ENCODE measurements at regions not wholly inside any gene's neighbourhood (a gene's known extent, or its start where the extent isn't known, plus 50 kb on each side); places are given as distances from the start of the nearest gene placed in this dataset.
"Not testable (repeated sequence)": the region's sequence is repeated elsewhere in the genome, so short reads cannot be mapped to it uniquely, and the experiment has no call there.

- POLR2A ChIA-PET (ENCODE audit: low non-redundant PET) = interaction anchor here (0.6 kb wide), 1 partner anchor 428 kb away, joined by 19 read pairs; no protein-coding TSS in a partner anchor
- CTCF ChIA-PET = no interaction called here
Measured at GRCh38 chr19:28595722-28596480, 617.0 kb downstream of the UQCRFS1 start.

GRCh38 chr19:28594737-28595136 lies 618.2 kb downstream of the UQCRFS1 start:
- POLR2A ChIA-PET (ENCODE audit: low non-redundant PET) = no interaction called here
- no peak overlapping the region for H3K27ac ChIP-seq (ENCODE audit: low read depth, low read length, poor library complexity, severe bottlenecking)
- H3K9me3 ChIP-seq (ENCODE audit: low read depth, low read length, poor library complexity, severe bottlenecking) = peaks cover 14% of the 10 kb centered on the region
- CTCF ChIA-PET = no interaction called here
- no TSS peak for BruUV-seq (replicated peaks)
- no peaks in the 10 kb centered on the region for H3K27me3 ChIP-seq (replicated peaks; ENCODE audit: insufficient read depth, low read depth, low read length, poor library complexity)
- H3K4me3 ChIP-seq (ENCODE audit: low read depth, low read length, poor library complexity, severe bottlenecking) = no peak overlapping the region
- H3K36me3 ChIP-seq (ENCODE audit: insufficient read depth, low read length, poor library complexity, severe bottlenecking) = no peaks in the 10 kb centered on the region
- DNase-seq (ENCODE audit: low spot score) = no peak
- intact Hi-C loops (cut with micrococcal nuclease; ENCODE audit: unreplicated experiment) = no loop called here
- H3K4me1 ChIP-seq (ENCODE audit: insufficient read depth, low read length, poor library complexity, severe bottlenecking) = no peaks in the 10 kb centered on the region
- TF ChIP-seq EZH2 (IDR thresholded peaks at IDR 0.05; ENCODE audit: borderline replicate concordance, low read depth, low read length, poor library complexity, severe bottlenecking) = no peak

More at GRCh38 chr19:28595722-28596480, 617.0 kb downstream of the UQCRFS1 start:
- no peak for TF ChIP-seq CTCF (conservative IDR thresholded peaks at IDR 0.05; ENCODE audit: low read depth, low read length)
- TF ChIP-seq EZH2 (IDR thresholded peaks at IDR 0.05; ENCODE audit: borderline replicate concordance, low read depth, low read length, poor library complexity, severe bottlenecking) = no peak
- H3K9me3 ChIP-seq (ENCODE audit: low read depth, low read length, poor library complexity, severe bottlenecking) = peaks cover 18% of the 10 kb centered on the region
- BruUV-seq (replicated peaks) = no TSS peak
- H3K4me3 ChIP-seq (ENCODE audit: low read depth, low read length, poor library complexity, severe bottlenecking) = no peak overlapping the region
- no peaks in the 10 kb centered on the region for H3K36me3 ChIP-seq (ENCODE audit: insufficient read depth, low read length, poor library complexity, severe bottlenecking)
- intact Hi-C loops (cut with micrococcal nuclease; ENCODE audit: unreplicated experiment) = no loop called here
- H3K4me1 ChIP-seq (ENCODE audit: insufficient read depth, low read length, poor library complexity, severe bottlenecking) = no peaks in the 10 kb centered on the region
- H3K27me3 ChIP-seq (replicated peaks; ENCODE audit: insufficient read depth, low read depth, low read length, poor library complexity) = no peaks in the 10 kb centered on the region
- no peak overlapping the region for H3K27ac ChIP-seq (ENCODE audit: low read depth, low read length, poor library complexity, severe bottlenecking)
- no peak for DNase-seq (ENCODE audit: low spot score)

GRCh38 chr19:28589991-28590411 lies 623.0 kb downstream of the UQCRFS1 start:
- DNase-seq (ENCODE audit: low spot score); CTCF ChIA-PET; intact Hi-C loops (cut with micrococcal nuclease; ENCODE audit: unreplicated experiment); H3K27ac ChIP-seq (ENCODE audit: low read depth, low read length, poor library complexity, severe bottlenecking); POLR2A ChIA-PET (ENCODE audit: low non-redundant PET); H3K4me3 ChIP-seq (ENCODE audit: low read depth, low read length, poor library complexity, severe bottlenecking); H3K27me3 ChIP-seq (replicated peaks; ENCODE audit: insufficient read depth, low read depth, low read length, poor library complexity); H3K36me3 ChIP-seq (ENCODE audit: insufficient read depth, low read length, poor library complexity, severe bottlenecking); H3K4me1 ChIP-seq (ENCODE audit: insufficient read depth, low read length, poor library complexity, severe bottlenecking); BruUV-seq (replicated peaks): not testable (repeated sequence)
- peaks cover 28% of the 10 kb centered on the region for H3K9me3 ChIP-seq (ENCODE audit: low read depth, low read length, poor library complexity, severe bottlenecking)

GRCh38 chr19:28586474-28586873 lies 626.5 kb downstream of the UQCRFS1 start:
- H3K27me3 ChIP-seq (replicated peaks; ENCODE audit: insufficient read depth, low read depth, low read length, poor library complexity) = no peaks in the 10 kb centered on the region
- no peaks in the 10 kb centered on the region for H3K4me1 ChIP-seq (ENCODE audit: insufficient read depth, low read length, poor library complexity, severe bottlenecking)
- DNase-seq (ENCODE audit: low spot score) = no peak
- TF ChIP-seq EZH2 (IDR thresholded peaks at IDR 0.05; ENCODE audit: borderline replicate concordance, low read depth, low read length, poor library complexity, severe bottlenecking) (no peak), CTCF (conservative IDR thresholded peaks at IDR 0.05; ENCODE audit: low read depth, low read length) (no peak)
- H3K36me3 ChIP-seq (ENCODE audit: insufficient read depth, low read length, poor library complexity, severe bottlenecking) = no peaks in the 10 kb centered on the region
- CTCF ChIA-PET = no interaction called here
- no peak overlapping the region for H3K27ac ChIP-seq (ENCODE audit: low read depth, low read length, poor library complexity, severe bottlenecking)
- POLR2A ChIA-PET (ENCODE audit: low non-redundant PET) = no interaction called here
- BruUV-seq (replicated peaks) = no TSS peak
- H3K9me3 ChIP-seq (ENCODE audit: low read depth, low read length, poor library complexity, severe bottlenecking) = peaks cover 24% of the 10 kb centered on the region
- no peak overlapping the region for H3K4me3 ChIP-seq (ENCODE audit: low read depth, low read length, poor library complexity, severe bottlenecking)
- intact Hi-C loops (cut with micrococcal nuclease; ENCODE audit: unreplicated experiment) = no loop called here
